ENCODE measurements at regions not wholly inside any gene's neighbourhood (a gene's known extent, or its start where the extent isn't known, plus 50 kb on each side); places are given as distances from the start of the nearest gene placed in this dataset.

DNA sequence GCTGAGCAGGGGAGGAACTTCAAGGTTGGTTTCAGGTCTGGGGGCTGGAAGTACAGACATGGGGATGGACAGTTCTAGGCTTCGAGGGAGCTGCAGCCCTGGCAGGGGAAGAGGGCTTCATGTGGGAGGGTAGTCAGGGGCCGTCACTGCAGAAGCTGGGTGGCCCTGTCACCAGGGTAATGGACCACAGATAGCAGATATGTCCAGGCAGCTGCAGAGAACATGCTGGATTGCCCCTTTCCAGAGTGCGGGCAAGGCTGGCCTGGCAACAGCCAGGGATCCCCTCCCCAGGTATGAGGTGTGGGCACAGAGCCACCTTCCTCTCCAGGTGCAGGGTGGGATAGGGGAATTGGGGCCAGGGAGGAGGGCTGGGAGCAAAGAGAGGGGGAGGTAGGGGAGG lies 206.5 kb downstream of the GADD45G start:
- H3K4me3 ChIP-seq, result no peak overlapping the region
- H3K9ac ChIP-seq (ENCODE audit: insufficient read depth in 1 of 2, low read length in 2 of 2), result no peak overlapping the region
- H3K36me3 ChIP-seq (ENCODE audit: control insufficient read depth in 4 of 4, insufficient read depth in 4 of 4, low read length in 4 of 4), result no peaks in the 10 kb centered on the region
- DNase-seq (no peak), ATAC-seq (ENCODE audit: insufficient read depth, low FRiP score) (no peak)
- H3K27ac ChIP-seq (ENCODE audit: low read depth in 1 of 2, low read length in 1 of 2), result no peak overlapping the region
- no peak for TF ChIP-seq CTCF (IDR thresholded peaks at IDR 0.05; ENCODE audit: control extremely low read depth, extremely low read depth)
- no peaks in the 10 kb centered on the region for H3K9me3 ChIP-seq (ENCODE audit: control insufficient read depth in 4 of 4, insufficient read depth in 3 of 4, low read length in 3 of 4)
- peaks cover 0 to 16% (median 4%) of the 10 kb centered on the region in 5 donors for H3K4me1 ChIP-seq (ENCODE audit: control insufficient read depth in 5 of 5, insufficient read depth in 5 of 5, low read length in 5 of 5)
- H3K27me3 ChIP-seq (ENCODE audit: control insufficient read depth in 3 of 3, insufficient read depth in 3 of 3, low read length in 2 of 3), result no peaks in the 10 kb centered on the region
- WGBS, 2 donors, result 94% methylated on average over 3 of the region's 3 CpGs

DNA sequence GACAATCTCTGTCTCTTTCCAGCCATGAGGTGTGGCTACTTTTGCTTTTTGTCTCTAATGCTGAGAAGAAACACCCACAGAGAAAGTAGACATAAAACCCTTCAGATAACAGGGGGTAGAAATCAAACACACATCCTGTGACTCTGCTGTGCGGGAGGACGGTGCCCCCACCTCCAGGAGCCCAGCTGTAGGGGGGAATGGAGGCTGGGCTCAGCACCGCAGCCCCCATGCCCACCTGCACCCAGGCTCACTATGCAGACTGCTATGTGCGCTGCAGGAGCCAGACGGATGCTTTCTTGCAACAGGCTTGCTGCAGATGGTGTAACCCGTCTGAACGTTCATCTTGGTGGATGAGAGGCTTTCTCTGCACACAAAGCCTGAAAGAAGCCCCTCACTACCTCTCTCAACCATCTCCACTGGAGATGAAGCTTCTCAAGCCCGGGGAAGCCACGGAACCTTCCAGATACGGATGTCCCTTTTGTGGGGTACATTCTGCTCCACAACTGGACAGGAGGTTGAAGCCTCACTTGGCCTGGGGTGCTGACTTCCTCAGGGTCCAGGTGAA lies 207.2 kb downstream of the GADD45G start:
- ATAC-seq (ENCODE audit: insufficient read depth, low FRiP score) (no peak), DNase-seq (no peak)
- Histone ChIP-seq H3K36me3 (ENCODE audit: control insufficient read depth in 4 of 4, insufficient read depth in 4 of 4, low read length in 4 of 4) (no peaks in the 10 kb centered on the region), H3K4me1 (ENCODE audit: control insufficient read depth in 5 of 5, insufficient read depth in 5 of 5, low read length in 5 of 5) (peaks cover 0 to 16% (median 4%) of the 10 kb centered on the region in 5 donors), H3K27ac (ENCODE audit: low read depth in 1 of 2, low read length in 1 of 2) (no peak overlapping the region), H3K9me3 (ENCODE audit: control insufficient read depth in 4 of 4, insufficient read depth in 3 of 4, low read length in 3 of 4) (no peaks in the 10 kb centered on the region), H3K4me3 (no peak overlapping the region), H3K27me3 (ENCODE audit: control insufficient read depth in 3 of 3, insufficient read depth in 3 of 3, low read length in 2 of 3) (no peaks in the 10 kb centered on the region), H3K9ac (ENCODE audit: insufficient read depth in 1 of 2, low read length in 2 of 2) (no peak overlapping the region)
- 86 to 90% methylated on average over 10 of the region's 10 CpGs for WGBS, 2 donors
- no peak for TF ChIP-seq CTCF (IDR thresholded peaks at IDR 0.05; ENCODE audit: control extremely low read depth, extremely low read depth)

GRCh38 chr9:89812556-89813181 lies 207.9 kb downstream of the GADD45G start:
- WGBS, 2 donors, result 87 to 95% methylated on average over 10 of the region's 10 CpGs
- ATAC-seq (ENCODE audit: insufficient read depth, low FRiP score) (no peak), DNase-seq (no peak)
- TF ChIP-seq CTCF (IDR thresholded peaks at IDR 0.05; ENCODE audit: control extremely low read depth, extremely low read depth), result no peak
- Histone ChIP-seq H3K9me3 (ENCODE audit: control insufficient read depth in 4 of 4, insufficient read depth in 3 of 4, low read length in 3 of 4) (no peaks in the 10 kb centered on the region), H3K36me3 (ENCODE audit: control insufficient read depth in 4 of 4, insufficient read depth in 4 of 4, low read length in 4 of 4) (no peaks in the 10 kb centered on the region), H3K4me3 (no peak overlapping the region), H3K27me3 (ENCODE audit: control insufficient read depth in 3 of 3, insufficient read depth in 3 of 3, low read length in 2 of 3) (no peaks in the 10 kb centered on the region), H3K27ac (ENCODE audit: low read depth in 1 of 2, low read length in 1 of 2) (no peak overlapping the region), H3K9ac (ENCODE audit: insufficient read depth in 1 of 2, low read length in 2 of 2) (no peak overlapping the region), H3K4me1 (ENCODE audit: control insufficient read depth in 5 of 5, insufficient read depth in 5 of 5, low read length in 5 of 5) (peaks cover 0 to 19% (median 7%) of the 10 kb centered on the region in 5 donors)
